ENCODE measurements at regions not wholly inside any gene's neighbourhood (a gene's known extent, or its start where the extent isn't known, plus 50 kb on each side); places are given as distances from the start of the nearest gene placed in this dataset.

- ATAC-seq: no peak
- Histone ChIP-seq H3K9me2 (ENCODE audit: insufficient read depth) (no peaks in the 10 kb centered on the region), H3K4me3 (replicated peaks in 1 of 2; ENCODE audit: low read depth in 1 of 2, low read length in 2 of 2) (no peak overlapping the region), H3K4me2 (ENCODE audit: low read length) (no peak overlapping the region), H3K9me3 (ENCODE audit: control insufficient read depth in 1 of 2, insufficient read depth in 1 of 2, low read depth in 1 of 2, low read length in 2 of 2) (no peaks in the 10 kb centered on the region), H3K27ac (ENCODE audit: low read depth, low read length) (no peak overlapping the region), H3K27me3 (ENCODE audit: insufficient read depth, low read length) (peaks cover 60% of the 10 kb centered on the region), H3K36me3 (ENCODE audit: control insufficient read depth in 1 of 2, insufficient read depth in 2 of 2, low read length in 2 of 2) (no peaks in the 10 kb centered on the region), H3K79me2 (ENCODE audit: insufficient read depth, low read length) (no peaks in the 10 kb centered on the region), H2AFZ (ENCODE audit: low read depth, low read length, poor library complexity, severe bottlenecking) (no peak overlapping the region), H3K9ac (ENCODE audit: low read length) (no peak overlapping the region), H3K4me1 (ENCODE audit: control insufficient read depth in 1 of 2, insufficient read depth in 2 of 2, low read length in 2 of 2) (no peaks in the 10 kb centered on the region), H4K20me1 (ENCODE audit: insufficient read depth) (no peaks in the 10 kb centered on the region)
- DNase-seq (ENCODE audit: low read depth, low spot score): no peak
- intact Hi-C loops (cut with micrococcal nuclease): no loop called here
- CTCF ChIA-PET: no interaction called here
- TF ChIP-seq FOSL1 (IDR thresholded peaks at IDR 0.05; ENCODE audit: low read depth): no peak
- TF ChIP-seq TCF7L2 (IDR thresholded peaks at IDR 0.05; ENCODE audit: borderline replicate concordance, extremely low read depth, insufficient read depth, insufficient read length): no peak
- TF ChIP-seq SRF (IDR thresholded peaks at IDR 0.05; ENCODE audit: low read depth): no peak
- TF ChIP-seq ZFX (IDR thresholded peaks at IDR 0.05): no peak
- no peak for TF ChIP-seq CEBPB (IDR thresholded peaks at IDR 0.05; ENCODE audit: low read depth)
- TF ChIP-seq, protein P1, sequence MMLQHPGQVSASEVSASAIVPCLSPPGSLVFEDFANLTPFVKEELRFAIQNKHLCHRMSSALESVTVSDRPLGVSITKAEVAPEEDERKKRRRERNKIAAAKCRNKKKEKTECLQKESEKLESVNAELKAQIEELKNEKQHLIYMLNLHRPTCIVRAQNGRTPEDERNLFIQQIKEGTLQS (IDR thresholded peaks at IDR 0.05): no peak
- TF ChIP-seq SP1 (IDR thresholded peaks at IDR 0.05; ENCODE audit: low read depth): no peak
- TF ChIP-seq CBX3 (IDR thresholded peaks at IDR 0.05; ENCODE audit: low read depth): no peak
- no peak for TF ChIP-seq EZH2 (IDR thresholded peaks at IDR 0.05)
- no peak for TF ChIP-seq JUND (IDR thresholded peaks at IDR 0.05)
- TF ChIP-seq, protein P2, sequence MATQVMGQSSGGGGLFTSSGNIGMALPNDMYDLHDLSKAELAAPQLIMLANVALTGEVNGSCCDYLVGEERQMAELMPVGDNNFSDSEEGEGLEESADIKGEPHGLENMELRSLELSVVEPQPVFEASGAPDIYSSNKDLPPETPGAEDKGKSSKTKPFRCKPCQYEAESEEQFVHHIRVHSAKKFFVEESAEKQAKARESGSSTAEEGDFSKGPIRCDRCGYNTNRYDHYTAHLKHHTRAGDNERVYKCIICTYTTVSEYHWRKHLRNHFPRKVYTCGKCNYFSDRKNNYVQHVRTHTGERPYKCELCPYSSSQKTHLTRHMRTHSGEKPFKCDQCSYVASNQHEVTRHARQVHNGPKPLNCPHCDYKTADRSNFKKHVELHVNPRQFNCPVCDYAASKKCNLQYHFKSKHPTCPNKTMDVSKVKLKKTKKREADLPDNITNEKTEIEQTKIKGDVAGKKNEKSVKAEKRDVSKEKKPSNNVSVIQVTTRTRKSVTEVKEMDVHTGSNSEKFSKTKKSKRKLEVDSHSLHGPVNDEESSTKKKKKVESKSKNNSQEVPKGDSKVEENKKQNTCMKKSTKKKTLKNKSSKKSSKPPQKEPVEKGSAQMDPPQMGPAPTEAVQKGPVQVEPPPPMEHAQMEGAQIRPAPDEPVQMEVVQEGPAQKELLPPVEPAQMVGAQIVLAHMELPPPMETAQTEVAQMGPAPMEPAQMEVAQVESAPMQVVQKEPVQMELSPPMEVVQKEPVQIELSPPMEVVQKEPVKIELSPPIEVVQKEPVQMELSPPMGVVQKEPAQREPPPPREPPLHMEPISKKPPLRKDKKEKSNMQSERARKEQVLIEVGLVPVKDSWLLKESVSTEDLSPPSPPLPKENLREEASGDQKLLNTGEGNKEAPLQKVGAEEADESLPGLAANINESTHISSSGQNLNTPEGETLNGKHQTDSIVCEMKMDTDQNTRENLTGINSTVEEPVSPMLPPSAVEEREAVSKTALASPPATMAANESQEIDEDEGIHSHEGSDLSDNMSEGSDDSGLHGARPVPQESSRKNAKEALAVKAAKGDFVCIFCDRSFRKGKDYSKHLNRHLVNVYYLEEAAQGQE (IDR thresholded peaks at IDR 0.05; ENCODE audit: low read depth): no peak
- POLR2A ChIA-PET: no interaction called here
- BruUV-seq (replicated peaks): no TSS peak
- RAD21 ChIA-PET (ENCODE audit: low non-redundant PET in 1 of 2, low total read pairs in 2 of 2, uncharacterized antibody in 2 of 2, unreplicated experiment in 2 of 2): no interaction called here
Measured at GRCh38 chr11:134907636-134908035, 495.6 kb upstream of the B3GAT1 start.

All from HCT116 (cell line).